ENCODE measurements at regions not wholly inside any gene's neighbourhood (a gene's known extent, or its start where the extent isn't known, plus 50 kb on each side); places are given as distances from the start of the nearest gene placed in this dataset.

- Histone ChIP-seq H4K20me1 (ENCODE audit: insufficient read depth) (no peaks in the 10 kb centered on the region), H3K27ac (ENCODE audit: low read depth, low read length) (no peak overlapping the region), H3K9me2 (ENCODE audit: insufficient read depth) (no peaks in the 10 kb centered on the region), H3K4me3 (replicated peaks in 1 of 2; ENCODE audit: low read depth in 1 of 2, low read length in 2 of 2) (no peak overlapping the region), H2AFZ (ENCODE audit: low read depth, low read length, poor library complexity, severe bottlenecking) (no peak overlapping the region), H3K79me2 (ENCODE audit: insufficient read depth, low read length) (no peaks in the 10 kb centered on the region), H3K27me3 (ENCODE audit: insufficient read depth, low read length) (no peaks in the 10 kb centered on the region), H3K4me2 (ENCODE audit: low read length) (no peak overlapping the region), H3K9ac (ENCODE audit: low read length) (no peak overlapping the region), H3K9me3 (ENCODE audit: control insufficient read depth in 1 of 2, insufficient read depth in 1 of 2, low read depth in 1 of 2, low read length in 2 of 2) (no peaks in the 10 kb centered on the region; a peak in 2 of 4 replicates), H3K4me1 (ENCODE audit: control insufficient read depth in 1 of 2, insufficient read depth in 2 of 2, low read length in 2 of 2) (no peaks in the 10 kb centered on the region), H3K36me3 (ENCODE audit: control insufficient read depth in 1 of 2, insufficient read depth in 2 of 2, low read length in 2 of 2) (no peaks in the 10 kb centered on the region)
- no peak for ATAC-seq
- intact Hi-C loops (cut with micrococcal nuclease) = no loop called here
- BruUV-seq (replicated peaks) = no TSS peak
- TF ChIP-seq YY1 (IDR thresholded peaks at IDR 0.05; ENCODE audit: extremely low read depth, insufficient replicate concordance, low read depth, low read length) (no peak), JUND (IDR thresholded peaks at IDR 0.05) (no peak), ELF1 (IDR thresholded peaks at IDR 0.05; ENCODE audit: borderline replicate concordance, low read depth) (no peak), ZBTB33 (IDR thresholded peaks at IDR 0.05; ENCODE audit: extremely low read depth, insufficient replicate concordance, low read length) (no peak), CEBPB (IDR thresholded peaks at IDR 0.05; ENCODE audit: low read depth) (no peak), EZH2phosphoT487 (IDR thresholded peaks at IDR 0.05; ENCODE audit: borderline replicate concordance) (no peak), CBX3 (IDR thresholded peaks at IDR 0.05; ENCODE audit: low read depth) (no peak), SRF (IDR thresholded peaks at IDR 0.05; ENCODE audit: low read depth) (no peak)
- POLR2A ChIA-PET = no interaction called here
- CTCF ChIA-PET = no interaction called here
- no peak for DNase-seq (ENCODE audit: low read depth, low spot score)
- RAD21 ChIA-PET (ENCODE audit: low non-redundant PET in 1 of 2, low total read pairs in 2 of 2, uncharacterized antibody in 2 of 2, unreplicated experiment in 2 of 2) = no interaction called here
Measured at GRCh38 chr11:115078461-115079438, 400.4 kb downstream of the NXPE2 start.

Data from HCT116 (cell line).